Fibroblast of pulmonary artery (primary cell): ENCODE measurements at regions not wholly inside any gene's neighbourhood (a gene's known extent, or its start where the extent isn't known, plus 50 kb on each side); places are given as distances from the start of the nearest gene placed in this dataset.
"Not testable (repeated sequence)": the region's sequence is repeated elsewhere in the genome, so short reads cannot be mapped to it uniquely, and the experiment has no call there.

Source experiments
- DNase-seq: peaks from one replicate; pipeline ENCODE4 v3.0.0-alpha.2; 2010; ENCODE audit warnings: low read depth
- H3K4me3 ChIP-seq: replicated peaks from 2 replicates; pipeline ENCODE4 v1.5.1; 2011; ENCODE audit warnings: low read depth, mild to moderate bottlenecking, control low read depth, low read length, moderate library complexity
- CTCF ChIP-seq: IDR thresholded peaks from 2 replicates; pipeline ENCODE4 v1.5.1; 2011; ENCODE audit warnings: mild to moderate bottlenecking, control low read depth, low read length, inconsistent platforms; ENCODE audit errors: missing control alignments

GRCh38 chr6:137811916-137812553 lies 55.0 kb upstream of the TNFAIP3 start:
- H3K4me3 ChIP-seq = no peak overlapping the region

GRCh38 chr6:137813308-137813970 lies 53.6 kb upstream of the TNFAIP3 start:
- no peak for TF ChIP-seq CTCF
- H3K4me3 ChIP-seq = no peak overlapping the region
- DNase-seq = no peak

More at GRCh38 chr6:137811916-137812553, 55.0 kb upstream of the TNFAIP3 start:
- DNase-seq = no peak
- TF ChIP-seq CTCF = no peak

- DNase-seq, H3K4me3 ChIP-seq: not testable (repeated sequence)
These were observed 53.0 kb upstream of the TNFAIP3 start for GRCh38 chr6:137814030-137814429.

- TF ChIP-seq CTCF = no peak
- DNase-seq = no peak
- H3K4me3 ChIP-seq = no peak overlapping the region
These were observed 51.4 kb upstream of the TNFAIP3 start for GRCh38 chr6:137815692-137816091.

GRCh38 chr6:137816133-137816579 lies 50.9 kb upstream of the TNFAIP3 start:
- no peak for TF ChIP-seq CTCF
- H3K4me3 ChIP-seq = no peak overlapping the region
- no peak for DNase-seq

- no peak for TF ChIP-seq CTCF
- H3K4me3 ChIP-seq = no peak overlapping the region
- no peak for DNase-seq
These were observed 50.1 kb upstream of the TNFAIP3 start for GRCh38 chr6:137816688-137817618.
